CD4-positive, alpha-beta T cell (primary cell): ENCODE measurements at regions not wholly inside any gene's neighbourhood (a gene's known extent, or its start where the extent isn't known, plus 50 kb on each side); places are given as distances from the start of the nearest gene placed in this dataset.

Experiments used
- ATAC-seq: fragments of 200-7000 bp; cut with Tn5 transposase; one replicate; pipeline ENCODE4 v1.10.0; 2022; ENCODE audit warnings: mild to moderate bottlenecking; ENCODE audit not compliant: poor library complexity
- CTCF ChIA-PET: fragments of 350-600 bp; sonication (Branson Sonifier 250); formaldehyde crosslinking; loops from one replicate; lab custom pipeline; 2021; ENCODE audit warnings: antibody characterized with exemption, inconsistent platforms; lab: Charles Lee
- POLR2A ChIA-PET: fragments of 350-600 bp; sonication (Branson Sonifier 250); formaldehyde crosslinking; loops from one replicate; lab custom pipeline; 2021; ENCODE audit warnings: antibody characterized with exemption, inconsistent platforms; lab: Charles Lee
- DNase-seq, 14 experiments: peaks; one replicate each; pipeline ENCODE4 v3.0.0-alpha.2; 2013 to 2020; ENCODE audit warnings: mixed read lengths in 2 of 14
- H3K27ac ChIP-seq, 2 donors: one replicate each; pipeline versions ENCODE4 v1.5.1 to v1.7.0; 2013; ENCODE audit warnings: low read length in 2 of 2, low read depth in 1 of 2, mild to moderate bottlenecking in 1 of 2
- H3K27me3 ChIP-seq, 2 experiments: 1 replicate in 1 of 2; 2 replicates in 1 of 2; pipeline versions ENCODE4 v1.6.1 to v1.7.0; 2013; ENCODE audit warnings: low read length in 2 of 2, control low read depth in 1 of 2, mild to moderate bottlenecking in 1 of 2, moderate library complexity in 1 of 2; ENCODE audit not compliant: insufficient read depth in 2 of 2, control insufficient read depth in 1 of 2
- H3K36me3 ChIP-seq: one replicate; pipeline ENCODE4 v1.6.1; 2013; ENCODE audit warnings: low read length, control low read depth; ENCODE audit not compliant: insufficient read depth
- H3K4me1 ChIP-seq: one replicate; pipeline ENCODE4 v1.6.1; 2013; ENCODE audit warnings: low read length, control low read depth; ENCODE audit not compliant: insufficient read depth
- H3K4me3 ChIP-seq: one replicate; pipeline ENCODE4 v1.5.1; 2013; ENCODE audit warnings: mild to moderate bottlenecking, low read length, moderate library complexity
- H3K9me3 ChIP-seq, 2 experiments: 1 replicate in 1 of 2; 2 replicates in 1 of 2; pipeline versions ENCODE4 v1.6.1 to v1.7.0; 2013; ENCODE audit warnings: low read length in 2 of 2, mild to moderate bottlenecking in 2 of 2, control low read depth in 1 of 2, moderate library complexity in 1 of 2; ENCODE audit not compliant: control insufficient read depth in 1 of 2, insufficient read depth in 1 of 2
- H3K27ac Mint-ChIP-seq: one replicate; pipeline ENCODE4 v1.8.0; 2020; ENCODE audit warnings: mixed read lengths
- H3K27me3 Mint-ChIP-seq: one replicate; pipeline ENCODE4 v1.8.0; 2021; ENCODE audit warnings: mixed read lengths
- H3K36me3 Mint-ChIP-seq: one replicate; pipeline ENCODE4 v1.8.0; 2021; ENCODE audit warnings: low read depth, mixed read lengths
- H3K4me1 Mint-ChIP-seq: one replicate; pipeline ENCODE4 v1.8.0; 2021; ENCODE audit warnings: low read depth, mixed read lengths
- H3K4me3 Mint-ChIP-seq: one replicate; pipeline ENCODE4 v1.8.0; 2020; ENCODE audit warnings: mild to moderate bottlenecking, mixed read lengths
- H3K9me3 Mint-ChIP-seq: one replicate; pipeline ENCODE4 v1.8.0; 2020; ENCODE audit warnings: mixed read lengths
- intact Hi-C, 2 experiments: fragments of 100-400 bp; cut with DNase I in 1 of 2; cut with micrococcal nuclease in 1 of 2; formaldehyde crosslinking; loops; one replicate each; pipeline versions ENCODE4 v1.15.1 to v1.9.0; 2023 to 2025; cut with DNase I, micrococcal nuclease
- TF ChIP-seq, protein P1 (sequence below): fragments of 200-600 bp; IDR thresholded peaks from one replicate; pipeline ENCODE4 v1.8.0; 2022; ENCODE audit warnings: antibody characterized with exemption, mild to moderate bottlenecking

DNA sequence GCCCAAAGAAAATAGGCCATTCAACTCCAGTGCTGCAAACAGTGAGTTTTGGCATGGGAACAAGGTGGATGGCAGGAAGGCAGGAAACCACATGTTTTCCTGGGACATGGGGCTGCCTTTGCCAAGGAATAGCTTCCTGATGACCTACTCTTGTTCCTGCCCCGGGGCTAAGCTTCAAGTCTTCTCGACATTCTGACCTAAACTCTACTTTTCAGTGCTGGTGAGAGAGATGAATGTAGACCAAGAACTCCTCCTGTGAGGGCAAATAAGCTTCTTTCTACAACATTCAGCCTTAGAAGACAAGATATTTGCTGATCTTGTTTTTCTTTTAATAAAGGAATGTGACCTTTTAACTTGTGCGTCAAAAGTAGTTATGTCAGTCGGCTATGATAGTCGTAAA lies 199.0 kb downstream of the GPR37 start:
- Histone ChIP-seq H3K27me3 (no peaks in the 10 kb centered on the region), H3K36me3 (no peaks in the 10 kb centered on the region), H3K4me3 (no peak overlapping the region), H3K9me3 (peaks cover 0 to 7% of the 10 kb centered on the region in 2 experiments), H3K27ac (no peak overlapping the region), H3K4me1 (no peaks in the 10 kb centered on the region)
- H3K36me3 Mint-ChIP-seq = no peaks in the 10 kb centered on the region
- H3K9me3 Mint-ChIP-seq = peaks cover 4% of the 10 kb centered on the region
- POLR2A ChIA-PET = no interaction called here
- no peak overlapping the region for H3K4me3 Mint-ChIP-seq
- ATAC-seq (no peak), DNase-seq (no peak)
- H3K27ac Mint-ChIP-seq = no peak overlapping the region
- H3K27me3 Mint-ChIP-seq = no peaks in the 10 kb centered on the region
- no peaks in the 10 kb centered on the region for H3K4me1 Mint-ChIP-seq
- CTCF ChIA-PET = no interaction called here
- TF ChIP-seq, protein P1, sequence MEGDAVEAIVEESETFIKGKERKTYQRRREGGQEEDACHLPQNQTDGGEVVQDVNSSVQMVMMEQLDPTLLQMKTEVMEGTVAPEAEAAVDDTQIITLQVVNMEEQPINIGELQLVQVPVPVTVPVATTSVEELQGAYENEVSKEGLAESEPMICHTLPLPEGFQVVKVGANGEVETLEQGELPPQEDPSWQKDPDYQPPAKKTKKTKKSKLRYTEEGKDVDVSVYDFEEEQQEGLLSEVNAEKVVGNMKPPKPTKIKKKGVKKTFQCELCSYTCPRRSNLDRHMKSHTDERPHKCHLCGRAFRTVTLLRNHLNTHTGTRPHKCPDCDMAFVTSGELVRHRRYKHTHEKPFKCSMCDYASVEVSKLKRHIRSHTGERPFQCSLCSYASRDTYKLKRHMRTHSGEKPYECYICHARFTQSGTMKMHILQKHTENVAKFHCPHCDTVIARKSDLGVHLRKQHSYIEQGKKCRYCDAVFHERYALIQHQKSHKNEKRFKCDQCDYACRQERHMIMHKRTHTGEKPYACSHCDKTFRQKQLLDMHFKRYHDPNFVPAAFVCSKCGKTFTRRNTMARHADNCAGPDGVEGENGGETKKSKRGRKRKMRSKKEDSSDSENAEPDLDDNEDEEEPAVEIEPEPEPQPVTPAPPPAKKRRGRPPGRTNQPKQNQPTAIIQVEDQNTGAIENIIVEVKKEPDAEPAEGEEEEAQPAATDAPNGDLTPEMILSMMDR = no peak
- intact Hi-C loops = no loop called here

GRCh38 chr7:124557587-124557986 lies 208.0 kb downstream of the GPR37 start:
- intact Hi-C loops = no loop called here
- Mint-ChIP-seq H3K4me3 (no peak overlapping the region), H3K4me1 (no peaks in the 10 kb centered on the region), H3K36me3 (no peaks in the 10 kb centered on the region), H3K27ac (no peak overlapping the region), H3K27me3 (no peaks in the 10 kb centered on the region), H3K9me3 (no peaks in the 10 kb centered on the region)
- ATAC-seq = no peak
- no peak overlapping the region for H3K4me3 ChIP-seq
- no peaks in the 10 kb centered on the region for H3K9me3 ChIP-seq
- CTCF ChIA-PET = no interaction called here
- TF ChIP-seq, protein P1 = no peak
- no peak for DNase-seq
- H3K27ac ChIP-seq = no peak overlapping the region
- H3K27me3 ChIP-seq = no peaks in the 10 kb centered on the region
- H3K4me1 ChIP-seq = no peaks in the 10 kb centered on the region
- POLR2A ChIA-PET = no interaction called here
- H3K36me3 ChIP-seq = no peaks in the 10 kb centered on the region

DNA sequence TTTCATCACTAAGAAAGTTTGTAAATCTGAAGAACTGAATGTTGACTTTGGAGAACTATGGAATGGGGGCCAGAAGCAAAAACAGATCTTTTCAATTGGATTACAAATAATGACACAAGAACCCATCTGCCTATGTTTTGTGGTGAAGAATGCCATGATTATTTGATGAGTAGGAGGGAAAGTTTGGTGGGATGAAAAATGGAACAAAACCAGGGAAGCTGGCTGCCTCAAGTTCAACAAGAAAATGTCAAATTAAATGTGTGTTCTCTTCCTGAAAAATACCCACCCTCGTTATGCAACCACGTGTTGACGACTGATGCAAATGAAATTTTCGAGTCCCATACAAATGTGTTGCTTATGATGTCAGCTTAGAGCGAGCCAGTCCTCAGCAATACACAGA lies 208.5 kb downstream of the GPR37 start:
- ATAC-seq = no peak
- Mint-ChIP-seq H3K4me3 (no peak overlapping the region), H3K4me1 (no peaks in the 10 kb centered on the region), H3K36me3 (no peaks in the 10 kb centered on the region), H3K9me3 (no peaks in the 10 kb centered on the region), H3K27me3 (no peaks in the 10 kb centered on the region), H3K27ac (no peak overlapping the region)
- Histone ChIP-seq H3K36me3 (no peaks in the 10 kb centered on the region), H3K4me1 (no peaks in the 10 kb centered on the region), H3K27ac (no peak overlapping the region), H3K27me3 (no peaks in the 10 kb centered on the region), H3K9me3 (no peaks in the 10 kb centered on the region), H3K4me3 (no peak overlapping the region)
- no peak for DNase-seq
- CTCF ChIA-PET = no interaction called here
- intact Hi-C loops = no loop called here
- POLR2A ChIA-PET = no interaction called here
- TF ChIP-seq, protein P1 = no peak
